ENCODE measurements at regions not wholly inside any gene's neighbourhood (a gene's known extent, or its start where the extent isn't known, plus 50 kb on each side); places are given as distances from the start of the nearest gene placed in this dataset.

- no peak for TF ChIP-seq CTCF (IDR thresholded peaks at IDR 0.05)
- TF ChIP-seq POLR2A (IDR thresholded peaks at IDR 0.05) = no peak
Observed at GRCh38 chr1:227396539-227397353, 78.5 kb upstream of the CDC42BPA start.
